Panc1 (cell line): ENCODE measurements at regions not wholly inside any gene's neighbourhood (a gene's known extent, or its start where the extent isn't known, plus 50 kb on each side); places are given as distances from the start of the nearest gene placed in this dataset.

Experiments
- POLR2AphosphoS5 ChIP-seq: IDR thresholded peaks from 2 replicates; pipeline ENCODE4 v1.6.1; 2012; ENCODE audit warnings: mild to moderate bottlenecking, low read depth, low read length, moderate library complexity
- SIN3A ChIP-seq: IDR thresholded peaks from 2 replicates; pipeline ENCODE4 v1.6.1; 2012; ENCODE audit warnings: low read depth, mild to moderate bottlenecking, low read length, moderate library complexity, borderline replicate concordance; ENCODE audit not compliant: insufficient read depth
- TF ChIP-seq, protein P1 (sequence below): fragments of 450-650 bp; IDR thresholded peaks from 2 replicates; pipeline ENCODE4 v1.5.1; 2017; ENCODE audit warnings: mild to moderate bottlenecking
- TF ChIP-seq, protein P2 (sequence below), 2 experiments: IDR thresholded peaks; 2 replicates each; pipeline ENCODE4 v1.6.1; 2011 to 2012; ENCODE audit warnings: low read depth in 2 of 2, control low read depth in 1 of 2, low read length in 1 of 2, mild to moderate bottlenecking in 1 of 2, moderate library complexity in 1 of 2; ENCODE audit not compliant: insufficient read depth in 1 of 2

DNA sequence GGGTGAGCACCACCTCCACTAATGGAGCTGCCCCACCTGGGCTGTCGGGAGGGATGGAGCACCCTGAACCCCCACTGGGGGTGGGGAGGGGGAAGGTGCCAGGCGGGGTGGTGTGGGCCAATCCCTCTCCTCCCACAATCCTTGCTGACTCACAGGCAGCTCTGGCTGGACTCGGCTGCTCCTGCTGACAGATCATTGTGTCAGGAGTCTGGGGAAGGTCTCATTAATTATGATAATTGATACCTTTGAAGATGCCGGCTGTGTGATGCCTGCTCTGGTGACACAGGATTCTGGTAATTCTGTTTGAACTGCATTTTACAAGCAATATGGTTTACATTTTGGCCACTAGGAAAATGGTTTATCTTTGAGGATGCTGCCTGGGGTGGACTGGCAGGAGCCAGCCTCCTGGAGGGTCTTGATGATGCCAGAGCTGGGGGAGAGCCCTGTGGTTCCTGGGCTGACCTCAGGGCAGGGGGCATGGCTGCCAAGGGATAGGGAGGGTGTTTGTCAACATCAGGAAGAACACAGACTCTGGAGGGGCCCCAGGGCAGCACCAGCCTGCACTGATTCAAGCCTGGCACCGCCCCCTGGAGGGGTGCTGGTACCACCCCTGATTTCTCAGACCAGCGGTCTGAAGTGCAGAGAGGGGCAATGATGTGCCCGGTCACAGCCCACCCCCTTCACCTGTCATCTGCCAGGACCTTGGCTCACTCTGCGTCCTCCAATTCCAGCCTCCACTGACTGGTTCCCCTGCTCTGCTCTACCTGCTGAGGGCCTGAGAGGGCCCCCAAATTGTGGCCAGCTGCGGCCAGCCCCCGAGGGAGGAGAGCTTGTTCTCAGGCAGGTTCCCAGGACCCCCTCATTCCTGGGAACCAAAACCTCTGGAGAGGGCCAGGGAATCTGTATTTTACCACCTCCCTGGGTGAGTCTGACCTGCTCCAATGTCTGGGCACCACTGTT lies 338.8 kb downstream of the MATN1 start:
- TF ChIP-seq, protein P1, sequence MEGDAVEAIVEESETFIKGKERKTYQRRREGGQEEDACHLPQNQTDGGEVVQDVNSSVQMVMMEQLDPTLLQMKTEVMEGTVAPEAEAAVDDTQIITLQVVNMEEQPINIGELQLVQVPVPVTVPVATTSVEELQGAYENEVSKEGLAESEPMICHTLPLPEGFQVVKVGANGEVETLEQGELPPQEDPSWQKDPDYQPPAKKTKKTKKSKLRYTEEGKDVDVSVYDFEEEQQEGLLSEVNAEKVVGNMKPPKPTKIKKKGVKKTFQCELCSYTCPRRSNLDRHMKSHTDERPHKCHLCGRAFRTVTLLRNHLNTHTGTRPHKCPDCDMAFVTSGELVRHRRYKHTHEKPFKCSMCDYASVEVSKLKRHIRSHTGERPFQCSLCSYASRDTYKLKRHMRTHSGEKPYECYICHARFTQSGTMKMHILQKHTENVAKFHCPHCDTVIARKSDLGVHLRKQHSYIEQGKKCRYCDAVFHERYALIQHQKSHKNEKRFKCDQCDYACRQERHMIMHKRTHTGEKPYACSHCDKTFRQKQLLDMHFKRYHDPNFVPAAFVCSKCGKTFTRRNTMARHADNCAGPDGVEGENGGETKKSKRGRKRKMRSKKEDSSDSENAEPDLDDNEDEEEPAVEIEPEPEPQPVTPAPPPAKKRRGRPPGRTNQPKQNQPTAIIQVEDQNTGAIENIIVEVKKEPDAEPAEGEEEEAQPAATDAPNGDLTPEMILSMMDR = no peak
- no peak for TF ChIP-seq SIN3A
- TF ChIP-seq, protein P2, sequence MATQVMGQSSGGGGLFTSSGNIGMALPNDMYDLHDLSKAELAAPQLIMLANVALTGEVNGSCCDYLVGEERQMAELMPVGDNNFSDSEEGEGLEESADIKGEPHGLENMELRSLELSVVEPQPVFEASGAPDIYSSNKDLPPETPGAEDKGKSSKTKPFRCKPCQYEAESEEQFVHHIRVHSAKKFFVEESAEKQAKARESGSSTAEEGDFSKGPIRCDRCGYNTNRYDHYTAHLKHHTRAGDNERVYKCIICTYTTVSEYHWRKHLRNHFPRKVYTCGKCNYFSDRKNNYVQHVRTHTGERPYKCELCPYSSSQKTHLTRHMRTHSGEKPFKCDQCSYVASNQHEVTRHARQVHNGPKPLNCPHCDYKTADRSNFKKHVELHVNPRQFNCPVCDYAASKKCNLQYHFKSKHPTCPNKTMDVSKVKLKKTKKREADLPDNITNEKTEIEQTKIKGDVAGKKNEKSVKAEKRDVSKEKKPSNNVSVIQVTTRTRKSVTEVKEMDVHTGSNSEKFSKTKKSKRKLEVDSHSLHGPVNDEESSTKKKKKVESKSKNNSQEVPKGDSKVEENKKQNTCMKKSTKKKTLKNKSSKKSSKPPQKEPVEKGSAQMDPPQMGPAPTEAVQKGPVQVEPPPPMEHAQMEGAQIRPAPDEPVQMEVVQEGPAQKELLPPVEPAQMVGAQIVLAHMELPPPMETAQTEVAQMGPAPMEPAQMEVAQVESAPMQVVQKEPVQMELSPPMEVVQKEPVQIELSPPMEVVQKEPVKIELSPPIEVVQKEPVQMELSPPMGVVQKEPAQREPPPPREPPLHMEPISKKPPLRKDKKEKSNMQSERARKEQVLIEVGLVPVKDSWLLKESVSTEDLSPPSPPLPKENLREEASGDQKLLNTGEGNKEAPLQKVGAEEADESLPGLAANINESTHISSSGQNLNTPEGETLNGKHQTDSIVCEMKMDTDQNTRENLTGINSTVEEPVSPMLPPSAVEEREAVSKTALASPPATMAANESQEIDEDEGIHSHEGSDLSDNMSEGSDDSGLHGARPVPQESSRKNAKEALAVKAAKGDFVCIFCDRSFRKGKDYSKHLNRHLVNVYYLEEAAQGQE (IDR thresholded peaks at IDR 0.05; ENCODE audit: insufficient read depth in 1 of 2, low read depth in 2 of 2, low read length in 1 of 2) = no peak
- no peak for TF ChIP-seq POLR2AphosphoS5
